ENCODE measurements at regions not wholly inside any gene's neighbourhood (a gene's known extent, or its start where the extent isn't known, plus 50 kb on each side); places are given as distances from the start of the nearest gene placed in this dataset.

- TF ChIP-seq TCF7 (CRISPR knock-in tag; IDR thresholded peaks at IDR 0.05; ENCODE audit: low read depth), result no peak
- TF ChIP-seq ZNF512 (CRISPR knock-in tag; IDR thresholded peaks at IDR 0.05; ENCODE audit: borderline replicate concordance), result no peak
- TF ChIP-seq ZBTB21 (CRISPR knock-in tag; IDR thresholded peaks at IDR 0.05; ENCODE audit: borderline replicate concordance), result no peak
- TF ChIP-seq CREM (CRISPR knock-in tag; IDR thresholded peaks at IDR 0.05), result no peak
- TF ChIP-seq CDX4 (CRISPR knock-in tag; IDR thresholded peaks at IDR 0.05; ENCODE audit: borderline replicate concordance), result no peak
- TF ChIP-seq HMGA2 (CRISPR knock-in tag; IDR thresholded peaks at IDR 0.05), result no peak
- TF ChIP-seq TEAD1 (CRISPR knock-in tag; IDR thresholded peaks at IDR 0.05), result no peak
- no peak for TF ChIP-seq USF1 (CRISPR knock-in tag; IDR thresholded peaks at IDR 0.05)
- no peak for TF ChIP-seq HMGXB4 (CRISPR knock-in tag; IDR thresholded peaks at IDR 0.05)
- no peak for TF ChIP-seq JAZF1 (CRISPR knock-in tag; IDR thresholded peaks at IDR 0.05)
- TF ChIP-seq AR (CRISPR knock-in tag; IDR thresholded peaks at IDR 0.05), result no peak
- no peak for TF ChIP-seq NFATC4 (CRISPR knock-in tag; IDR thresholded peaks at IDR 0.05)
- no peak for TF ChIP-seq ZMAT4 (CRISPR knock-in tag; IDR thresholded peaks at IDR 0.05)
- no peak for TF ChIP-seq OVOL2 (CRISPR knock-in tag; IDR thresholded peaks at IDR 0.05; ENCODE audit: borderline replicate concordance)
- ATAC-seq, result no peak
- Mint-ChIP-seq H3K4me3 (no peak overlapping the region), H3K27ac (no peak overlapping the region), H3K9me3 (no peaks in the 10 kb centered on the region), H3K4me1 (no peaks in the 10 kb centered on the region), H3K27me3 (ENCODE audit: low read depth) (no peaks in the 10 kb centered on the region), H3K36me3 (no peaks in the 10 kb centered on the region)
- ChIA-PET CTCF (no interaction called here), POLR2A (no interaction called here)
- DNase-seq (ENCODE audit: low spot score), result no peak
Measured at GRCh38 chr6:126944512-126944911, 174.0 kb upstream of the RSPO3 start.

- H3K4me1 Mint-ChIP-seq, result no peaks in the 10 kb centered on the region
- no peak for DNase-seq (ENCODE audit: low spot score)
- ChIA-PET POLR2A (no interaction called here), CTCF (no interaction called here)
- ATAC-seq, result no peak
- no peak overlapping the region for H3K27ac Mint-ChIP-seq
- TF ChIP-seq E2F4 (CRISPR knock-in tag; IDR thresholded peaks at IDR 0.05; ENCODE audit: borderline replicate concordance, low read depth), result no peak
- H3K36me3 Mint-ChIP-seq, result no peaks in the 10 kb centered on the region
- no peaks in the 10 kb centered on the region for H3K9me3 Mint-ChIP-seq
- no peak overlapping the region for H3K4me3 Mint-ChIP-seq
- no peaks in the 10 kb centered on the region for H3K27me3 Mint-ChIP-seq (ENCODE audit: low read depth)
Measured at GRCh38 chr6:126945150-126945685, 173.3 kb upstream of the RSPO3 start.

Measured in WTC11 (cell line).